NCI-H2081 treated with DMSO at 0.1 percent for 48 hours (cell line): ENCODE measurements at regions not wholly inside any gene's neighbourhood (a gene's known extent, or its start where the extent isn't known, plus 50 kb on each side); places are given as distances from the start of the nearest gene placed in this dataset.
A peak's percentile ranks its signal among the peaks of the same experiment; 100 is the strongest.
"Not testable (repeated sequence)": the region's sequence is repeated elsewhere in the genome, so short reads cannot be mapped to it uniquely, and the experiment has no call there.

Experiments
- DNase-seq: peaks from one replicate; lab custom pipeline; 2025; lab: John Stamatoyannopoulos, UW

DNA sequence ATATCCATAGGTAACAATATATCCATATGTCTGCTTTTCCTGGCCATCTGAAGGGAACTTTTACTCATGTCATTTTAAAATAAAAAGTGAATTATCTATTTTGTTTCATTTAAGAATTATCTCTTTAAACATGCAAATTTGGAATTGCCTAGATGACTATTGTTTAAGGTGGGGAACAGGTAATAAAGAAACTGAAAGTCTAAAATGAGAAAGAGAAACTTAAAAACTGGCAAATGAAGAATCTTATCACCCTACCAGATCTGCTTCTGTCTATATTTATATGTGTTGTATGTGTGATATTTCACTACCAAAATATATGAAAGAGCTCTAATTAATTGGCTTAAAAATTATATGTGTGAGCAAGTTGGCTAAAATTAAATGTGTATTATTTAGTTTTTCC lies 243.2 kb upstream of the KCNH7 start:
- DNase-seq = no peak

DNA sequence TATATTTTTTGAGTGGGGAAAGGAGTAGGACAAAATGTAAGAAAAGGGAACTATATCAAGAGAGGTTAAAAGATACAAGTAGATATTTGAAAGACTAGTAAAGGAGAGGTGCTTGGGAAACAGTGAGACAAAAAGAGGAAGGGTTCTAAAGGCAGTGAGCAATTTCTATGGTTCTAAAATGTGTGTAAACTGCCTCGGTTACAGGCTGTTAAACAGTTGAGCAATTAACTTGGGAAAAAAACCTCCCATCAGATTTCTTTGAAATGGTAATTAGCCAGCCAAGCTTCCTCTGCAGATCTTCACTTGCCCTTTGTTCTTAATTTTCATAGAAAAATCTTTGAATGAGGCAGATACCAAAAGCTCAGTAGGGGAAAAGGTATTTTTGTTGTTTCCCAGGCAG lies 238.7 kb upstream of the KCNH7 start:
- no peak for DNase-seq

DNA sequence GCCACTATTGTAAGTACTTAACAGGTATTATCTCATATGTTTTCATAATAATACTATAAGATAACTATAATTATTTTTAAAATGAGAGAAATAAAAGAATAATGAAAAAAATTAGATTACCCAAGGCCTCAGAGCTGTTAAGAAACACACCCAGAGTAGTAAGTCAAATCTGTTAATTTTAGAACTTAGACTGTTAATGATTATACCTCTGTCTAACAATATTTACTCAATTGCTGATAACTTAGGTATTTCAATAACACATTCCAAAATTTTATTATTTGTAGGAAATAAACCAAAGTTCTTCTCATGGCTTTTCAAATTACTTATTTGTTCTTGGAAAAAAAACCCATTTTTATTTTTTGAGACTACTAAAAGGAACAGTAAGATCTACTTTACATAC lies 227.5 kb upstream of the KCNH7 start:
- no peak for DNase-seq

DNA sequence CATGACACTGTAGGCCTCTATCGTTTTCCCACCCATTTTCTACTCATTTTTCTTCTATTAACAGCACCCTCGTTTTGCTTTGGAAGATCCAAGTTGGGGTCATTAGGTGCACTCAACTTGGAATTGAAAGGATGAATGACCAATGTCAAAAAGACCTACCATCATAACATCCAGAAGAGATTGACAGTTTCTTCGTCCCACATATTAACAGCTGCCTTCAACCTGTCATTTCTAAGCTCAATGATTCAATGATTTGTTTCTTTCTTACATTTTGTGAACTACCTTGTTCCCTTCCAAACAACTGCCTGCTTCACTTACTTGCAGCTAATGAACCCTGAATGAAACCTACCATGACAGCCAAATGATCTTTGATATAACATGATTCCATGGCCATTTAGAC lies 224.0 kb upstream of the KCNH7 start:
- no peak for DNase-seq

DNA sequence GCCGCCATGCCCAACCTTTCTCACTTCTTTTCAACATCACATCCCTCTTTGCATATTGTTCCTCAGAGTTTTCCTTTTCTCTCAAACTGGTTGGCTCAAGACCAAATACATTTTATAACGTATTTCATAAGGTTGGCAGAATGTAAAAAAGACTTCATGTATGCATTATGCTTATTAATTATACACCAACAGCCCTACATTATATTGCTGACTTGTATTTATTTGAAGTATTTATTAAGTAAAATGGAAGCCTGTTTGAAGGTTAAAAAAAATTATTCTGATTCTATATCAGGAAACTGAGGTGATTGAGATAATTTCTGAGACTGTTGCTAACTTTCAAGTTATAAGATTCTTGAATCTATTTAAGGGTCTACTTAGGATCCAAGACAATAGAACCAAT lies 208.0 kb upstream of the KCNH7 start:
- no peak for DNase-seq

DNA sequence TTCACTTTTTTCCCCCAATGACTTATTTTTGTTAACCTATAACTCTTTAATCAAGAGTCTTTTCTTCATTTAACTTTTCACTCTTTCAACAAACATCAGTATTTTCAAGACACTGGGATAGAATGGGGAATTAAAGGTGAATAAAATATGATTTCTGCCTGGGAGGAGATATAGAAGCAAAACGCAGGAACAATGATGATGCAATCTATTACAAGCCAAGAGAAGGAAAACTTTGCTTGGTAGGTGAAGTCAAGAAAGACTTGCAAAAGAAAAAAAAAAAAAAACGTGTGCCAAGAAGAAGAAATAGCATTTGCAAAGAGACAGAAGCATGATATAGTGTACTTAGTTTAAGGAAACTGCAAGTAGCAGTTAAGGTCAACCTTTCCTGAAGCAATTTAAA lies 207.3 kb upstream of the KCNH7 start:
- DNase-seq = no peak

DNA sequence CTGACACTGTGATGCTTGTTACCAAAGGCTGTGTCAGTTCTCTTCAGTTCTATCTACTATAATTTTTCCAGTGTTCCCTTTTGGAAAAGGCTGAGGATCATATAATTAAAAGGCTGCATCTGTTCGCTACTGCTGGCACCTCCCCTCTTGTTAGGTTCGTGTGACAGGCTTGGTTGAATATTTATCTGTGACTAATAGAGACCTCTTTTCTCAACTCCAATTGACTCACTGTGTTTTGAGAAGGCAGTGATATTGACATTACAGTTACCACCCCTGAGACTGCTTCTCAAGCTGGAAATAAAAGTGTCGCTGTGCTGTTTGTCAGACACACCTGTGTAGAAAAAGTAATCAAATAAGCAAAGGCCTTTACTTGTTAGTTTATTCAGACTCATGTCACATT lies 205.5 kb upstream of the KCNH7 start:
- no peak for DNase-seq

DNA sequence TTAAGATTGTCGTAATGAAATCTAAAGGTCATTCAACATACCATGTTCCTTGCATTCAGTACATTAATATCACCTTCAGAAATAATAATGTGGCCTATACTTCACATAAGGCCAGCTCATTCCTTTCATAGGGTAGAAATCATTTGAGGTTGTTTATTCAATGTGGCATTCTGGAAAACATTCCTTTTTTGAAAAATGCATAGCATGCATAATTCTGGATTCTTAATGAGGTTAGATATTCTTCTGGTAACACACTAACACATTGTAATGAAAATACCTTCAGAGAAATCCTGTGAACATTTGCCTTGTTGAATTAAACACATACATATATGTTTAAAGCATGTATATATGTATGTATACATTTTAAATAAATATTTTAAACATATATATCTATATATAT lies 204.6 kb upstream of the KCNH7 start:
- DNase-seq = no peak

DNA sequence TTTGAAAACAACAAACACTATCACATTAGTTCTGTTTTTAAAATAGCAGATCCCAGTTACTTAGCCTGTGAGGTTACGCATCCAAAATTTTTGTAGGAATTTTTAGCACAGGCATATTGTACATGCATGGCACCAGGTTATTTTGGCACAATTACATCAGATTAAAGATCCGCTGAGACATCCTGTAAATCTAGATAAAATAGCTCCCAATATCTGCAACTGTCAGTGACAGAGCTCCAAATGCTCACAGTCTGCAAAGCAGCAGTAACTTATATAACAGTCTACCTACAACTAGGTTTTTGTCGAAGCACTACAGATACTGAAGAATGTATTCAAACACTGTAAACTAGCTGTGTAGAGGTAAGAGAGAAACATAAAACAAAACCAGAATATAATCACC lies 200.7 kb upstream of the KCNH7 start:
- DNase-seq = no peak

DNA sequence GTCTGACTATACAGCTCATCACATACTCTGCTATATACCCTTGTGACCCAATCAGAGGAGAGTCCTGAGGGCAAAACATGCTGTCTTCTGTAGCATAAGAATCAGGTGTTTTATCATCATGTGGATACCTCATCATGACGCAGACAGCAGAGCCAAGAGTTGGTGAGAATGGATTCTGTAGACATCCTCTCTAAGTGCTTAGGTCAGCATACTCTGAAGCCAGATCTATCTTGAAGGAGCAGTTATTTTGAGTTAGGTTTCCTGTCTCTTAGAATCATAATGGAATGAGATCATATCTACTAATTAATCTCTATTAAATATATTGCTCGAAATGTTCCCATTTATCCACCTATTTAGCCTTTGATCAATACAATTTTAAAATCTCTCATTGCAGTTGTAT lies 190.2 kb upstream of the KCNH7 start:
- no peak for DNase-seq

DNA sequence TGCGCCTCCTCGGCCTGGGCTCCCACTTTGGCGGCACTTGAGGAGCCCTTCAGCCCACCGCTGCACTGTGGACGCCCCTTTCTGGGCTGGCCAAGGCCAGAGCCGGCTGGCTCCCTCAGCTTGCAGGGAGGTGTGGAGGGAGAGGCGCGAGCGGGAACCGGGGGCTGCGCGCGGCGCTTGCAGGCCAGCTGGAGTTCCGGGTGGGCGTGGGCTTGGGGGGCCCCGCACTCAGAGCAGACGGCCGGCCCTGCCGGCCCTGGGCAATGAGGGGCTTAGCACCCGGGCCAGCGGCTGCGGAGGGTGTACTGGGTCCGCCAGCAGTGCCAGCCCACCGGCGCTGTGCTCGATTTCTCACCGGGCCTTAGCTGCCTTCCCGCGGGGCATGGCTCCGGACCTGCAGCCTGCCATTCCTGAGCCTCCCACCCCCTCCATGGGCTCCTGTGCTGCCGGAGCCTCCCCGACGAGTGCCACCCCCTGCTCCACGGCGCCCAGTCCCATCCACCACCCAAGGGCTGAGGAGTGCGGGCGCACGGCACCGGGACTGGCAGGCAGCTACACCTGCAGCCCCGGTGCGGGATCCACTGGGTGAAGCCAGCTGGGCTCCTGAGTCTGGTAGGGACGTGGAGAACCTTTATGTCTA lies 187.7 kb upstream of the KCNH7 start:
- not testable (repeated sequence) for DNase-seq

DNA sequence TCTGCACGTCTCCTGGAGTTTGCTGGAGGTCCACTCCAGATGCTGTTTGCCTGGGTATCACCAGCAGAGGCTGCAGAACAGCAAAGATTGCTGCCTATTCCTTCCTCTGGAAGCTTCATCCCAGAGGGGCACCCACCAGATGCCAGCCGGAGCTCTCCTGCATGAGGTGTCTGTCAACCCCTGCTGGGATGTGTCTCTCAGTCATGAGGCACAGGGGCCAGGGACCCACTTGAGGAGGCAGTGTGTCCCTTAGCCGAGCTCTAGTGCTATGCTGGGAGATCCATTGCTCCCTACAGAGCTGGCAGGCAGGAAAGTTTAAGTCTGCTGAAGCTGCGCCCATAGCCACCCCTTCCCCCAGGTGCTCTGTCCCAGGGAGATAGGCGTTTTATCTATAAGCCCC lies 178.3 kb upstream of the KCNH7 start:
- not testable (repeated sequence) for DNase-seq

DNA sequence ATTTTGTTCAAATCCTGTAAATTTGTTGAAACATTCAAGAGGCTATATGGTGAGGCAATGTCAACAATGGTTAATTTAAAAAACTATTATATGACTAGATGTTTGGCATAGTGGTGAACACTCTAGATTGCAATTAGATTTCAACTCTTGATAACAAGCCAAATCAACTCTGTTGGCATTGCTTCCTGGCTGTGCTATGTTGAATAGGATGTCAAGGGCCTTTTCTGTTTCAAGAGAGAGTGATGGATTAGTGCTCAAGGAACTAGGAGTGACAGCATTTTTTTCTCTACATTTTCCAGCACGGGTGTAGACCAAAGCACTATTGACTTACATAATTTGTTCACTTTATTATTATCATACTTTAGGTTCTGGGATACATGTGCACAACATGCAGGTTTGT lies 172.4 kb upstream of the KCNH7 start:
- peak; percentile 90 for DNase-seq

DNA sequence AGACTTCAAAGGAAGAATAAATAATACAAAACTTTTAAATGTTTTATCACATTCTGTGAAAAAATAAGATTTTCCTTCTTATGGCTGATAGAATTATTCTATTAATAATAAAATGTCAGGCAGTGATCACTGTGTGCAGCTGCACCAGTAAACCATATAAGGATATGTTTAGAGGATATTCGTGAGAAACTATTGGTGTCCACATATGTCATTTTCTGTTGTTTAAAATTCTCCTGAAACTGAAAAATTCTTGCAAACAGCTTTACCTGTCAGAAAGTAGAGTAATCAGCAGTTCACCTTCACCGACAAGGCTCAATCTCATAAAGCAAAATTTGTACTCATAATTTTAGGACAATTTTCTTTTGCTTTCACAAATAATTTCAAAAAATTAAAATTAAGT lies 170.1 kb upstream of the KCNH7 start:
- DNase-seq = no peak

DNA sequence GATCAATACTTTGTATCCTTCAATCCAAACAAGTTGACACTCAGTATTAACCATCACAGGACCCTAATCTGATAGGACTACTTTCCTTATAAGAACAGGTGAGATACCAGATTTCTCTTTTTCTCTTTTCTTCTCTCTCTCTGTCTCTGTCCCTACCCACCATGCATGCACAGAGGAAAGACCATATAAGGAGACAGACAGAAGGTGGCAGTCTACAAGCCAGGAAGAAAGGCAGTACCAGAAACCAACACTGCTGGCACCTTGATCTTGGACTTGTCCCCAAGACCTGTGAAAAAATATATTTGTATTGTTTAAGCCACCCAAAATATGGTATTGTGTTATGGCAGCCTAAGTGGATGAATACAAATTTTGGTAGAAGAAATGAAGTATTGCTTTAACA lies 156.2 kb upstream of the KCNH7 start:
- DNase-seq = no peak

DNA sequence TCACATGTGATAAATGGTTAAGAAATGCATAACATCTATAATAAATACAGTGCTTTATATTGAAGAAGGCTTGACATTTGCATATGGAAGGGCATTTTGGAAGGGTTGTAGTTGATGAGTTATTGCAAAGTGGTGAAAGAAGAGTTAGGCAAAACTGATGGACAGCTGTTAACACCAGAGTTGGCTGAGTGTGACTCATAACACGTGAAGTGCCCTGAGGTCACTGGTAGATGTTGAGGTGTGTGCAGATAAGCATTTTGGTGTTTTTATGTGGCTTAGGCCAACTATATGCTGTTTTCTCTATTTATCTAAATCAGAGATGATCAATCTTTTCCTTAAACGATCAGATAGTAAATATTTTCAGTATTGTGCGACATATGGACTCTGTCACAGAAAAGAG lies 154.3 kb upstream of the KCNH7 start:
- no peak for DNase-seq

DNA sequence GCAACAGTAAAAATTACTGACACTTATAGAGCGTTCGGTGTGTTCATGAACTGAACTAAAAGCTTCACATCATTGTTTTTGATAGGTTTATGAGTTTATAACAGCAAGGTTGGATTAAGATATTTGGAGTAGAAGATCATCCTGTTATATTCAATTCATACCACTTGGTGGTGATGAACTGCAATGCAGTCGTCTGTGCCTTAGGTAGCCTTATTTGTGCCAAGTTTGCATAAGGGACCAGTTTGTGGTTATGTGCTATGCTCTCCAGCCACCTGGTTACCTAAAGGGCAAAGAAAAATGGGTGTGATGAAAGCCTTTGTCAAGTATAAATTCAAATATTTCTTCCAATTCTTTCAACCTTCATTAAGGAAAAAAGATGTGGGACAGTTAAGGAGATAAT lies 150.9 kb upstream of the KCNH7 start:
- no peak for DNase-seq

DNA sequence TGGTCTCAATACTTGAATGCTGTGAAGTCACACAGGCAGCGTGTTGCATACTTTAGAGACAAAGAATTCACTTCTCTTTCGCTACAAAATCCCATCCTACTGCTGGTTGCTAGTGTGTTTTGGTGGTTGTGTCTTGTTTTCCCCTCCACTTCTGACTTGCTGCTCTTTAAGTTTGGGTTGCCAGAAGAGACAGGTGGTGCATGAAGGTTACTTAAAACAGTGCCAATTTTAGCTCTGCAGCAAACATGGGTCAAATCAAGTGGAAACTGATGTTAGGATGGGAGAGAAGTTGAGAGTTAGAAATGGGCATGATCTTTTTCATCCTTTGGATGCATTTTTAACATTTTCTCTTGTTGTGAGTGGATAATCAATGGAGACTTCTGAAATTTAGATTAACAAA lies 136.2 kb upstream of the KCNH7 start:
- DNase-seq = no peak

DNA sequence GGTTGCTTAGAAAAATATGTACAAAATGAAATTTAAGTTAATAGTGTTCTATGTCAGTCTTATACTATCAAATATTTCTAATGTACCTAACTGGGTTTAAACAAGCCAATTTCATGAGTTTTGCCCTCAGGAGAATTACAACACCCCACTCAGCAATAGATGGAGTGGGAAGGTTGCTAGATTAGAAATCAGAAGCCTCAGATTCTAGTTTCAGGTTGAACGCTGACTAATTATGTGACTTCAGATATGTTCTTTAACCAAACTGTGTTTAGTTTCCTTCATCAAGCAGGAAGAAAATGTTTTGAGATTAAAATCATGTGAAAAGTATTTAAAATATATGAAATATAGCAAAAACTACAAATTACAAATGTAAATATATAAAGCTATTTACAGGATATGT lies 133.8 kb upstream of the KCNH7 start:
- DNase-seq = no peak

DNA sequence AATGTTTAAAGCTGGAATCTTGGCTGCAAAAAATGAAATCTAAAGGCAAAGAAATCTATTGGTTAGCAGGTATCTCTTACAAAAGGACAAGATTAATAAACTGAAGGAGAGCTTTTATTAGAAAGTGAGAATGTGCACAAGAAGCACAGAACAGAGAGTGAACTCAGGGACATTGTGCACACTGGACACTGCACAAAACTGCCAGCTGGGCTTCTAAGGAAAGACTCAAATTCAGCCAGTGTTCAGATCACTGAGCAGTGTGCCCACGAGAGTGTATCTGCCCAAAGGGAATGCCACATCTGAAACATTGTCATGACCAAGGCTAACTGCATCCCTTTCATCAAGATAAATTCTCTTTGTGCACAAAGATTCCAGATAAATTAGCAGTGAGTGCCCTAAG lies 129.7 kb upstream of the KCNH7 start:
- no peak for DNase-seq

DNA sequence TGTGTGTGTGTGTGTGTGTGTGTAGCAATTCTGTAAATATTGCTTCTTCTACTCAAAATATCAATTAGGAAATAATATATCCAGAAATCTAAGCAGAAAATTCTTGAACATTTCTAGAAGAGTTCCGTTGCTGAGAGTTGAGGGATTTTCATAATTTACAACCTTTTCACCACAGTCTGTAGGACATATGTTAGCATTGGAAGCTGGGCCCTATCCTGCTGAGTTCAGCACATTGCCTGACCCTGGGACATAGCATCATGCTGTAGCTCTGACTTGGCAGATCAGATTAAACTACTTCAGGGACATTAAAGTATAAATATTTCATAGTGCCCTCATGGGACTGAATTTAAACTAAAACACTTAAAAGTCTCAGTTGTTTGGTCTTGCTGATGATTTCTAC lies 129.2 kb upstream of the KCNH7 start:
- no peak for DNase-seq

DNA sequence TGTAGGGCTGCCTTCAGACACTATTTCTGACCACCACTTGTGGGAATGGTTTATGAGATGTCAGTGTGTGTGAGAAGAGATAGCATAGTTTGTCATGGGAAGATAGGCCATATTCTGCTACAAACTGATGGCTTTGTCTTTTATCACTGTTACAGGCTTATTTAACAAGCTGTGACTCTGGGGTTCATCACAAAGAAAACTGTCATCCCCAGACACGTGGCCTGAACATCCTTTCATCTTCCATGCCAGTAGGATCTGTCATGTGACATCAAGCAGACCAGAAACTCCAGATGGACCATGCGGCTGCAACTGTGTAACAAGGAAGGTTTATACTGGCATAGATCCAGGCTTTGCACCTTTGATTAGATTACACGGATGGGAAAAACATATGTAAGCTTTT lies 128.6 kb upstream of the KCNH7 start:
- DNase-seq = no peak

DNA sequence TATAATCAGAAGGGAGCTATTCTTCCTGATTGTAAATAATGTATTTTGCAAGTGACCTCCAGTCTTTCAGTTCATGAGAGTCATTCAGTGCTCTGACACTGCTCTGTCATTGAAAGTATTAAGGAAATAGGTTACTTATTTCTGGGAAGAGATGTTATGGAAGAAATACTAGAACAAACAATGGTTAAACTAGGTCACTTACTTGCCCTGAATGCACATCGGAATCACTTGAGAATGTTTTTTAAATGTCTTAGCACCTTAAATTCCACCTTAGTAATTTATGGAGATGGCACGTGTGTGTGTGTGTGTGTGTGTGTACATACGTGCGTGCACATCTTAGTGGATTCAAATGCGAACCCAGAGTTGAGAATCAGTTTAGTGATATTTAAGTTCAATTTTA lies 126.6 kb upstream of the KCNH7 start:
- DNase-seq = no peak

DNA sequence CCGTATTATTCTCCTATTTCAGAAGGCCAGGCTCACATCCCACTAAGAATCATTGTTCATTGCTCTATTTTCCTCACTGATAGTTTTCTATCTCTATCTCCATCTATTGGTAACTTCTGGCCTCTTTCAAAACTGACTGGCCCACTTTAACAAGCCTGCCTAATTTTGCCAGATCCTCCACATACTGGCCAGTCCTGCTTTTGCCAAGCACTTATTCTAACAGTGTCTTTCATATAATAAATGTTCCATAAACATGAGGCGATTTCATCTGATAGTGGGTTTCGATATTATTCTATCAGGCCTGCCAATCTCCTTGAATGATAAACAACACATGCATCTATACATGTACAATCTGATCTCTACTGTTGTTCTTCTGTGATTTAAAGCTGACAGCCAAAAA lies 125.9 kb upstream of the KCNH7 start:
- DNase-seq = no peak

DNA sequence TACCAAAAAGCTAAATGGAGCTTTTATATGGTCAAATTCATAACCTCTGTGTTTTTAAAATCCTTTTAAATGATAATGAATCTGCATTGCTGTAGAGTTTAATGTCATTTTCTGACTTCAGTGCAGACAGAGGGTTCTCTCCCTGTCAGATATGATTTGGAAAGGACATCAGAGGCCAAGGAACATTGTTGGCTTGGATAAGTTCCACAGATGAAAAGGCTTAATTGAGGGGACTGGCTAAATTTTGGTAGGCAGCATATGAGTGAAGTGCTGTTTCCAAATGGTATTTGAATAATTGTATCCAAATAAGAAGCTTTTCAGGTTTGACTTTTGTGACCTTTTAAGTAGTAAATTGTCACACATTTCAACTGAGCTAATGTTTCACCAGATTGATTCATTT lies 124.6 kb upstream of the KCNH7 start:
- no peak for DNase-seq
